GM20000 (cell line): ENCODE measurements at regions not wholly inside any gene's neighbourhood (a gene's known extent, or its start where the extent isn't known, plus 50 kb on each side); places are given as distances from the start of the nearest gene placed in this dataset.
A peak's percentile ranks its signal among the peaks of the same experiment; 100 is the strongest.

Source experiments
- DNase-seq: peaks from one replicate; pipeline ENCODE4 v3.0.0; 2012; ENCODE audit warnings: low spot score
- CTCF ChIP-seq: IDR thresholded peaks from 2 replicates; pipeline ENCODE4 v1.5.1; 2012; ENCODE audit warnings: mild to moderate bottlenecking, control low read depth; ENCODE audit errors: extremely low read depth, missing control alignments

- TF ChIP-seq CTCF, result no peak
- no peak for DNase-seq
These were observed 92.8 kb upstream of the TNRC6C start for GRCh38 chr17:77865716-77866115.

GRCh38 chr17:77867308-77867781 lies 91.2 kb upstream of the TNRC6C start:
- peak; percentile 79 for DNase-seq
- TF ChIP-seq CTCF, result no peak

GRCh38 chr17:77867976-77868713 lies 90.4 kb upstream of the TNRC6C start:
- DNase-seq, result no peak
- TF ChIP-seq CTCF, result no peak

- no peak for DNase-seq
These were observed 89.4 kb upstream of the TNRC6C start for GRCh38 chr17:77869041-77869599.

GRCh38 chr17:77869665-77870132 lies 88.8 kb upstream of the TNRC6C start:
- peak; percentile 81 for DNase-seq
- no peak for TF ChIP-seq CTCF

More at GRCh38 chr17:77869041-77869599, 89.4 kb upstream of the TNRC6C start:
- no peak for TF ChIP-seq CTCF

- DNase-seq, result no peak
- no peak for TF ChIP-seq CTCF
These were observed 86.3 kb upstream of the TNRC6C start for GRCh38 chr17:77872199-77872598.

GRCh38 chr17:77872714-77873499 lies 85.6 kb upstream of the TNRC6C start:
- TF ChIP-seq CTCF, result no peak
- no peak for DNase-seq
